Upper lobe of left lung (tissue), 4 donors: ENCODE measurements at regions not wholly inside any gene's neighbourhood (a gene's known extent, or its start where the extent isn't known, plus 50 kb on each side); places are given as distances from the start of the nearest gene placed in this dataset.

Experiments
- EP300 ChIP-seq, 4 donors: sonication (generic); formaldehyde crosslinking; IDR thresholded peaks; one replicate each; pipeline ENCODE4 v1.5.1; 2017; ENCODE audit warnings: antibody characterized with exemption in 4 of 4, control low read depth in 2 of 4
- TF ChIP-seq, protein P1 (sequence below), 6 experiments: fragments of 450-650 bp in 4 of 6; fragments of 200-600 bp in 2 of 6; sonication (generic) in 2 of 6; IDR thresholded peaks; one replicate each; pipeline ENCODE4 v1.5.1; 2016 to 2019; ENCODE audit warnings: antibody characterized with exemption in 6 of 6

GRCh38 chr3:152056073-152056472 lies 182.6 kb downstream of the SUCNR1 start:
- TF ChIP-seq, protein P1, sequence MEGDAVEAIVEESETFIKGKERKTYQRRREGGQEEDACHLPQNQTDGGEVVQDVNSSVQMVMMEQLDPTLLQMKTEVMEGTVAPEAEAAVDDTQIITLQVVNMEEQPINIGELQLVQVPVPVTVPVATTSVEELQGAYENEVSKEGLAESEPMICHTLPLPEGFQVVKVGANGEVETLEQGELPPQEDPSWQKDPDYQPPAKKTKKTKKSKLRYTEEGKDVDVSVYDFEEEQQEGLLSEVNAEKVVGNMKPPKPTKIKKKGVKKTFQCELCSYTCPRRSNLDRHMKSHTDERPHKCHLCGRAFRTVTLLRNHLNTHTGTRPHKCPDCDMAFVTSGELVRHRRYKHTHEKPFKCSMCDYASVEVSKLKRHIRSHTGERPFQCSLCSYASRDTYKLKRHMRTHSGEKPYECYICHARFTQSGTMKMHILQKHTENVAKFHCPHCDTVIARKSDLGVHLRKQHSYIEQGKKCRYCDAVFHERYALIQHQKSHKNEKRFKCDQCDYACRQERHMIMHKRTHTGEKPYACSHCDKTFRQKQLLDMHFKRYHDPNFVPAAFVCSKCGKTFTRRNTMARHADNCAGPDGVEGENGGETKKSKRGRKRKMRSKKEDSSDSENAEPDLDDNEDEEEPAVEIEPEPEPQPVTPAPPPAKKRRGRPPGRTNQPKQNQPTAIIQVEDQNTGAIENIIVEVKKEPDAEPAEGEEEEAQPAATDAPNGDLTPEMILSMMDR (IDR thresholded peaks at IDR 0.05) = no peak
- TF ChIP-seq EP300 (IDR thresholded peaks at IDR 0.05) = no peak
